ENCODE measurements at regions not wholly inside any gene's neighbourhood (a gene's known extent, or its start where the extent isn't known, plus 50 kb on each side); places are given as distances from the start of the nearest gene placed in this dataset.

DNA sequence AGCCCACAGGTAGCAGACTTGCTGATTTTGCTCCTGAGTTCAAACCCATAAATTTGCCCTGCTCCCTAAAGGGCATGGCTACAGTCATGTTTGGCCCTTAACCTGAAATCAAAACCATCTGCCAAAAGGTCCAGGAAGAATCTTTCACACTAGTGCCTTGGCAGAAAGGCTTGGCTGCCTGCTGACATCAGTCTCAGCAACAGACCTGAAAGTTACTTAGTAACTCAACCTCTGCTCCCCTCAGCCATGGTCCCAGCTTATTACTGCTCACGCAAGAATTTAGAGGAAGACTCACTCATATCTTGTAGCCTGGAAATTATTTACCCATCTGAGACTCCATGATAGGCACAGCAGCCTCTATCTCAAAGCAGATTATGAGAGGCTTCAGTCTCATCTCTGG lies 98.0 kb upstream of the KIF2B start:
- peak; percentile 94 for DNase-seq (ENCODE audit: low read depth)
- TF ChIP-seq, protein P1, sequence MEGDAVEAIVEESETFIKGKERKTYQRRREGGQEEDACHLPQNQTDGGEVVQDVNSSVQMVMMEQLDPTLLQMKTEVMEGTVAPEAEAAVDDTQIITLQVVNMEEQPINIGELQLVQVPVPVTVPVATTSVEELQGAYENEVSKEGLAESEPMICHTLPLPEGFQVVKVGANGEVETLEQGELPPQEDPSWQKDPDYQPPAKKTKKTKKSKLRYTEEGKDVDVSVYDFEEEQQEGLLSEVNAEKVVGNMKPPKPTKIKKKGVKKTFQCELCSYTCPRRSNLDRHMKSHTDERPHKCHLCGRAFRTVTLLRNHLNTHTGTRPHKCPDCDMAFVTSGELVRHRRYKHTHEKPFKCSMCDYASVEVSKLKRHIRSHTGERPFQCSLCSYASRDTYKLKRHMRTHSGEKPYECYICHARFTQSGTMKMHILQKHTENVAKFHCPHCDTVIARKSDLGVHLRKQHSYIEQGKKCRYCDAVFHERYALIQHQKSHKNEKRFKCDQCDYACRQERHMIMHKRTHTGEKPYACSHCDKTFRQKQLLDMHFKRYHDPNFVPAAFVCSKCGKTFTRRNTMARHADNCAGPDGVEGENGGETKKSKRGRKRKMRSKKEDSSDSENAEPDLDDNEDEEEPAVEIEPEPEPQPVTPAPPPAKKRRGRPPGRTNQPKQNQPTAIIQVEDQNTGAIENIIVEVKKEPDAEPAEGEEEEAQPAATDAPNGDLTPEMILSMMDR (conservative IDR thresholded peaks at IDR 0.05; ENCODE audit: low read depth, low read length) = no peak
- no peak overlapping the region for H3K4me3 ChIP-seq (ENCODE audit: low read depth, low read length)

DNA sequence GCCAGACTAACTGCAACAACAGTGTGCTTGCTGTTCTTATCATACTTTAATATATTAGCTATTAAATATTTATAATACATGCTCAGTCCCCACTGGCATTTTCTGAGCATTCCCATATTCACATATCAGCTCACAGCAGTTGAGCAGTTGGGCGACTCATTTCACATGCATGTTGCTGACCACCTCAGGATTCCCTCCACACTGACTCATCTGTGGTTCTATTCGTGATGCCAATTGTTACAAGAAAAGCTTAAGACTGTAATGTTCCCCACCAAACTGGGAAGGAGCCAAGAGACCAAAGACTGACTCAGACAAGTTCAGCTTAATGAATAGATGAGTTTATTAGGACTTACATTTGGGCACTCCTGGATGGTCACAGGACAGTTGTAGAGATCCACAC lies 100.3 kb upstream of the KIF2B start:
- DNase-seq (ENCODE audit: low read depth) = peak; percentile 100
- peak overlapping the region; percentile 52 for H3K4me3 ChIP-seq (ENCODE audit: low read depth, low read length)
- TF ChIP-seq, protein P1 (conservative IDR thresholded peaks at IDR 0.05; ENCODE audit: low read depth, low read length) = no peak

DNA sequence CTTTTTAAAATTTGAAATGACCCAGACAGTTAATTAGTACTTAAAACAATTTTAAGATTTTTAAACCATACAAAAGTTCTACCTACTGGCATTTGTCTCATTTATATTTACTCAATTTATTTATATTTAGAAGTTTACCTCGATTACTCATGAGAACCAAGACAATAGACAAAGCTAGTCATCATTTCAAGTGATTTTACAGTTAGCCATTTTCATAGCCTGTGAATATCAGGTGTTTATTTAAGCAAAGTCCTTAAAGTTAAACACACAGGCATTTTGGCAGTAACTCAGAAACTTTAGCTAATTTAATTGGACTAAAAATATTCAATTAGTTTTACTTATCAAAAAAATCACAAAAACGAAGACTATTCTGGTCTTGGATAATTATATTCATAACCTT lies 101.6 kb upstream of the KIF2B start:
- TF ChIP-seq, protein P1 (conservative IDR thresholded peaks at IDR 0.05; ENCODE audit: low read depth, low read length) = no peak
- no peak for DNase-seq (ENCODE audit: low read depth)
- H3K4me3 ChIP-seq (ENCODE audit: low read depth, low read length) = peak overlapping the region; percentile 52

DNA sequence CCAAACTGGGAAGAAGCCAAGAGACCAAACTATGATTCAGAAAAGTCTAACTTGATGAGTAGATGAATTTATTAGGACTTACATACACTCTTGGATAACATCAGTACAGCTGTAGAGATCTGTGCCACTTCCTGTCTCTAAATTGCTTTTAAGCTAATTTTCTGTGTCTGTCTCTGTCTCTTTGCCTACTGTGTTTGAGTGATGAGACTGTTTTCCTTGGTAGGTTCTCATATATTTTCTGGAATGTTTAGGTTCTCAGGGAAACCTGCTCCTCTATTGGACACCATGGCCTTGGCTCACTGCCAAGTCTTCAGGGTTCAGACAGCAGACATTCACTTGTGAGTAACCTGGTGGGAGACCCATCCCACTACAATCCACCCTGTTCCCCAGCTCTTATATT lies 103.5 kb upstream of the KIF2B start:
- H3K4me3 ChIP-seq (ENCODE audit: low read depth, low read length) = no peak overlapping the region
- DNase-seq (ENCODE audit: low read depth) = no peak
- TF ChIP-seq, protein P1 (conservative IDR thresholded peaks at IDR 0.05; ENCODE audit: low read depth, low read length) = no peak

DNA sequence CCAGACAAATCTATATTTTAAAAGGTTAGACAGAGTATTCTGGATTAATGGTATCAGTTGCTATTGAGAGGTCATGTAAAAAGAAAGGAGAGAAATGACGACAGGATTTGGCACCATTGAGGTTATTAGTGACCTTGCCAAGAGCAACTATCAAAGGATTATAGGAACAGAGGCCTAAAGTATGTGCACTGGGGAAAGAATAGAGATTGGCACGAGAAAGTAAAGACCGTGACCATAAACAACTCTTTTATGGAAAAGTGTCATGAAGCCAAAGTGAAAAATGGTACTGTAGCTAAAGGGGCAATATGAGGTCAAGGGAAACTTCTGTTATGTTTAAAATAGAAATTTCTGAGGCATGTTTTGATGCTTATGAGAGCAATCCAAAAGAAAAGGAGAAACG lies 115.2 kb upstream of the KIF2B start:
- H3K4me3 ChIP-seq (ENCODE audit: low read depth, low read length) = no peak overlapping the region
- TF ChIP-seq, protein P1 (conservative IDR thresholded peaks at IDR 0.05; ENCODE audit: low read depth, low read length) = no peak
- no peak for DNase-seq (ENCODE audit: low read depth)

DNA sequence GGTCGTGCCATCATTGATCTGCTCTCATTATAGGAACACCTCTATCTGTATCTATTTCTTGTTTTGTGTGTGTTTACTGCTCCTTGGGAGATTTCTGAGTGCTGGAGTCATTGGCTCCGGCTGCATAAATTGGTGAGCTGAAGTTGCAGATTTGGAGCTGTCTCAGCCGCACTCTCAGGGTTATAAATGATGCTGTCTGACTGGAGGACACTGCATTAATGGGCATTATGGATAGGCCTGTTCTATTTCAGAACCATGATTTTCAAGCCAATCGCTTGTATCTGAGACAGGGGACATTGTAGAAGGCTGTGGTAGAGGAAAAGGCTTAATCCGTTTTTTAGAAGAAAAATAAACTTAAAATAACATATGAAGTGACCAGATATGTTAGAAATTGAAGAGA lies 126.4 kb upstream of the KIF2B start:
- H3K4me3 ChIP-seq (ENCODE audit: low read depth, low read length) = no peak overlapping the region
- TF ChIP-seq, protein P1 (conservative IDR thresholded peaks at IDR 0.05; ENCODE audit: low read depth, low read length) = no peak
- DNase-seq (ENCODE audit: low read depth) = no peak

DNA sequence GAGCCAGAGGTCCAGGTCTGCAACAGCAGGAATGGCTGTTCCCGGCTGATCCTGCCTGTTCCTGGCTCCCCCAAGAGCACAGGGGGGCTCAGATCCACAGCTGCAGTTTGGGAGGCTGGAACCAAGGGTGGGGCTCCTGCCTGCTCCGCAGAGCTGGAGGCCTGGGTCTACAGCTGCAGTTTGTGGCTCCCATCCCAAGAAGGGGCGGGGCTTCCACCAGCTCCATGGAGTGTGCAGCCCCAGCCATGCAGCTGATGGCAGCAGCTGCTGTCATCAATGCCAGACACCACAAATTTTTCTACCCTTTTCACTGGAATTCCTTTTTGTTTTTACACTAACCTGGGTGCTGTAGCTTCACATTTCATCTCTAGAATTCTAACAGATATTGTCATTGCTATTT lies 135.4 kb upstream of the KIF2B start:
- TF ChIP-seq, protein P1 (conservative IDR thresholded peaks at IDR 0.05; ENCODE audit: low read depth, low read length) = no peak
- no peak overlapping the region for H3K4me3 ChIP-seq (ENCODE audit: low read depth, low read length)
- DNase-seq (ENCODE audit: low read depth) = no peak

Measured in epithelial cell of proximal tubule (primary cell).